ENCODE measurements at regions not wholly inside any gene's neighbourhood (a gene's known extent, or its start where the extent isn't known, plus 50 kb on each side); places are given as distances from the start of the nearest gene placed in this dataset.

DNA sequence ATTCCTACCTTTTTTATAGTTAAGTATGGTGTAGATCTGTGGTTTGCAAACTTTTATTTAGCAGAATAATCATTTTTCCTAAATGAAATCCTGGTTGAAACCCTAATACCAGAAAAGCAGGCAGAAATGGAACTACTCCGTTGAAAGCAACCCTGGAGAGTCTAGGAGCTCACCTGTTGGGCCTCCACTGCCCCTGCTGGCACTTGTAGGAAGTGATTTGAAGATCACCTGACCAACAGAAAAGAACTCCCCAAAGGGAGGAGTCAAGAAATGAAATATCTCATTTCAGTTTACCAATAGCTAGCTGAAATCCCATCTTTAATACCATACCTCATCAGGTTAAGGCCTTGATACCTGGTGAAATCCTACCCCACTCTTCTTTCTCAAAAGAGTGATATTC lies 277.1 kb downstream of the KLHL13 start (continued):
- TF ChIP-seq, protein P1, sequence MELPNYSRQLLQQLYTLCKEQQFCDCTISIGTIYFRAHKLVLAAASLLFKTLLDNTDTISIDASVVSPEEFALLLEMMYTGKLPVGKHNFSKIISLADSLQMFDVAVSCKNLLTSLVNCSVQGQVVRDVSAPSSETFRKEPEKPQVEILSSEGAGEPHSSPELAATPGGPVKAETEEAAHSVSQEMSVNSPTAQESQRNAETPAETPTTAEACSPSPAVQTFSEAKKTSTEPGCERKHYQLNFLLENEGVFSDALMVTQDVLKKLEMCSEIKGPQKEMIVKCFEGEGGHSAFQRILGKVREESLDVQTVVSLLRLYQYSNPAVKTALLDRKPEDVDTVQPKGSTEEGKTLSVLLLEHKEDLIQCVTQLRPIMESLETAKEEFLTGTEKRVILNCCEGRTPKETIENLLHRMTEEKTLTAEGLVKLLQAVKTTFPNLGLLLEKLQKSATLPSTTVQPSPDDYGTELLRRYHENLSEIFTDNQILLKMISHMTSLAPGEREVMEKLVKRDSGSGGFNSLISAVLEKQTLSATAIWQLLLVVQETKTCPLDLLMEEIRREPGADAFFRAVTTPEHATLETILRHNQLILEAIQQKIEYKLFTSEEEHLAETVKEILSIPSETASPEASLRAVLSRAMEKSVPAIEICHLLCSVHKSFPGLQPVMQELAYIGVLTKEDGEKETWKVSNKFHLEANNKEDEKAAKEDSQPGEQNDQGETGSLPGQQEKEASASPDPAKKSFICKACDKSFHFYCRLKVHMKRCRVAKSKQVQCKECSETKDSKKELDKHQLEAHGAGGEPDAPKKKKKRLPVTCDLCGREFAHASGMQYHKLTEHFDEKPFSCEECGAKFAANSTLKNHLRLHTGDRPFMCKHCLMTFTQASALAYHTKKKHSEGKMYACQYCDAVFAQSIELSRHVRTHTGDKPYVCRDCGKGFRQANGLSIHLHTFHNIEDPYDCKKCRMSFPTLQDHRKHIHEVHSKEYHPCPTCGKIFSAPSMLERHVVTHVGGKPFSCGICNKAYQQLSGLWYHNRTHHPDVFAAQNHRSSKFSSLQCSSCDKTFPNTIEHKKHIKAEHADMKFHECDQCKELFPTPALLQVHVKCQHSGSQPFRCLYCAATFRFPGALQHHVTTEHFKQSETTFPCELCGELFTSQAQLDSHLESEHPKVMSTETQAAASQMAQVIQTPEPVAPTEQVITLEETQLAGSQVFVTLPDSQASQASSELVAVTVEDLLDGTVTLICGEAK (IDR thresholded peaks at IDR 0.05), result no peak
- TF ChIP-seq, protein P1 (CRISPR knock-in tag; IDR thresholded peaks at IDR 0.05), result no peak
- no peak for TF ChIP-seq KLF13 (tag; IDR thresholded peaks at IDR 0.05; ENCODE audit: borderline replicate concordance, low read depth)
- no peak for TF ChIP-seq SPI1 (IDR thresholded peaks at IDR 0.05; ENCODE audit: borderline replicate concordance, low read depth, low read length)
- no peak for TF ChIP-seq IFI16 (CRISPR knock-in tag; IDR thresholded peaks at IDR 0.05)
- TF ChIP-seq CBFA2T2 (conservative IDR thresholded peaks at IDR 0.05), result no peak
